Neural cell (in vitro differentiated cells): ENCODE measurements at regions not wholly inside any gene's neighbourhood (a gene's known extent, or its start where the extent isn't known, plus 50 kb on each side); places are given as distances from the start of the nearest gene placed in this dataset.

Source experiments
- H2AFZ ChIP-seq: fragments of 200-600, 300-800 bp; sonication (generic), shearing (Covaris generic); 2 replicates; pipeline ENCODE4 v1.6.0; 2014; ENCODE audit warnings: low read depth, mild to moderate bottlenecking, antibody characterized with exemption, low read length, moderate library complexity
- H3F3A ChIP-seq: fragments of 200-600 bp; shearing (Covaris generic); 2 replicates; pipeline ENCODE4 v1.6.1; 2016; ENCODE audit warnings: mild to moderate bottlenecking, moderate library complexity, mixed read lengths, antibody characterized with exemption, low read length; ENCODE audit not compliant: insufficient read depth, poor library complexity, severe bottlenecking
- H3K27ac ChIP-seq: fragments of 200-600, 300-800 bp; sonication (generic), shearing (Covaris generic); 2 replicates; pipeline ENCODE4 v1.5.1; 2014; ENCODE audit warnings: mild to moderate bottlenecking, low read length, moderate library complexity
- H3K27me3 ChIP-seq: fragments of 300-800, 200-600 bp; sonication (generic), shearing (Covaris generic); 2 replicates; pipeline ENCODE4 v1.6.0; 2014; ENCODE audit warnings: mild to moderate bottlenecking, low read depth, low read length, moderate library complexity; ENCODE audit not compliant: insufficient read depth
- H3K36me3 ChIP-seq: fragments of 300-800, 200-600 bp; sonication (generic), shearing (Covaris generic); 2 replicates; pipeline ENCODE4 v1.5.1; 2014; ENCODE audit warnings: mild to moderate bottlenecking, antibody characterized with exemption, low read length, moderate library complexity; ENCODE audit not compliant: insufficient read depth
- H3K4me2 ChIP-seq: fragments of 300-800, 200-600 bp; sonication (generic), shearing (Covaris generic); 2 replicates; pipeline ENCODE4 v1.6.0; 2014; ENCODE audit warnings: mild to moderate bottlenecking, low read length
- H3K4me3 ChIP-seq: fragments of 300-800, 200-600 bp; sonication (generic), shearing (Covaris generic); 2 replicates; pipeline ENCODE4 v1.5.1; 2014; ENCODE audit warnings: mild to moderate bottlenecking, low read length, moderate library complexity
- H3K79me2 ChIP-seq: fragments of 200-600 bp; shearing (Covaris generic); replicated peaks from 2 replicates; pipeline ENCODE4 v1.6.0; 2014; ENCODE audit warnings: mild to moderate bottlenecking, low read length, moderate library complexity; ENCODE audit not compliant: insufficient read depth
- H3K9ac ChIP-seq: fragments of 300-800, 200-600 bp; sonication (generic), shearing (Covaris generic); 2 replicates; pipeline ENCODE4 v1.6.1; 2016; ENCODE audit warnings: mild to moderate bottlenecking, low read length, mixed read lengths
- H3K9me2 ChIP-seq: fragments of 200-600 bp; shearing (Covaris generic); 2 replicates; pipeline ENCODE4 v1.6.1; 2016; ENCODE audit warnings: mild to moderate bottlenecking, low read length, mixed read lengths; ENCODE audit not compliant: insufficient read depth
- H3K9me3 ChIP-seq: fragments of 200-600, 300-800 bp; sonication (generic), shearing (Covaris generic); 2 replicates; pipeline ENCODE4 v1.6.1; 2016; ENCODE audit warnings: mild to moderate bottlenecking, mixed run types, low read length, moderate library complexity, mixed read lengths
- H4K20me1 ChIP-seq: fragments of 200-600 bp; shearing (Covaris generic); 2 replicates; pipeline ENCODE4 v1.6.1; 2016; ENCODE audit warnings: mild to moderate bottlenecking, mixed run types; ENCODE audit not compliant: insufficient read depth
- EP300 ChIP-seq: fragments of 450-650 bp; conservative IDR thresholded peaks from 2 replicates; pipeline ENCODE4 v1.6.1; 2014; ENCODE audit warnings: antibody characterized with exemption, mild to moderate bottlenecking, moderate library complexity; ENCODE audit not compliant: poor library complexity, severe bottlenecking
- EZH2 ChIP-seq: fragments of 200-600, 300-800 bp; shearing (Covaris generic), sonication (generic); IDR thresholded peaks from 2 replicates; pipeline ENCODE4 v1.6.1; 2014; ENCODE audit warnings: antibody characterized with exemption, low read length, borderline replicate concordance, mild to moderate bottlenecking; ENCODE audit not compliant: insufficient read depth, poor library complexity, severe bottlenecking
- MXI1 ChIP-seq: fragments of 450-650 bp; conservative IDR thresholded peaks from 2 replicates; pipeline ENCODE4 v1.6.1; 2014; ENCODE audit warnings: antibody characterized with exemption, mild to moderate bottlenecking; ENCODE audit not compliant: poor library complexity, severe bottlenecking
- POLR2AphosphoS5 ChIP-seq: IDR thresholded peaks from 2 replicates; pipeline ENCODE4 v1.6.1; 2012
- RAD21 ChIP-seq: fragments of 450-650 bp; conservative IDR thresholded peaks from 2 replicates; pipeline ENCODE4 v1.6.1; 2014; ENCODE audit warnings: antibody characterized with exemption, mild to moderate bottlenecking, moderate library complexity
- SMC3 ChIP-seq: fragments of 450-650 bp; conservative IDR thresholded peaks from 2 replicates; pipeline ENCODE4 v1.6.1; 2014; ENCODE audit warnings: antibody characterized with exemption, mild to moderate bottlenecking, moderate library complexity; ENCODE audit not compliant: poor library complexity
- TAF1 ChIP-seq: IDR thresholded peaks from 2 replicates; pipeline ENCODE4 v1.6.1; 2012; ENCODE audit warnings: low read depth
- TF ChIP-seq, protein P1 (sequence below): fragments of 450-650 bp; IDR thresholded peaks from 2 replicates; pipeline ENCODE4 v1.5.1; 2014; ENCODE audit warnings: antibody characterized with exemption, mild to moderate bottlenecking, moderate library complexity; ENCODE audit not compliant: poor library complexity, severe bottlenecking
- TF ChIP-seq, protein P2 (sequence below): IDR thresholded peaks from 2 replicates; pipeline ENCODE4 v1.6.1; 2012; ENCODE audit warnings: borderline replicate concordance

DNA sequence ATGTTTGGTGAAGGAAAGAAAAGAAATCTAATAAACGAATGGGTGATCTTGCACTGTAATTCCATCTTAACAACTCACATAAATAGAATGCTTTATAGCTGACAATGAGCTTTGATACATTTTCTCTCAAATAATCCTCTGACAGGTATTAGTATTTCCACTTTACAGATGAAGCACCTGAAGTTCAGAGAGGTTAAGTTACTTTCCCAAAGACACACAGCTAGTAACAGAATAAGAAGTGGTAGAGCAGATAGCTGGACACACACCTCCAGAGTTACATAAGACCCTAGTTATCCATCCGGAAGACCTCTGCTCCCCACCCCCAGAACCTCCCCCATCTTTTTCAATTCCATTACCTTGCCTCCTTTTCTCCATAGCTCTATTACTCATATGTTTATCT, 213.3 kb upstream of the ZC3H12A start:
- H3K36me3 ChIP-seq, result no peaks in the 10 kb centered on the region
- no peak overlapping the region for H3K27ac ChIP-seq
- no peak for TF ChIP-seq MXI1
- TF ChIP-seq EZH2, result no peak
- TF ChIP-seq, protein P1, sequence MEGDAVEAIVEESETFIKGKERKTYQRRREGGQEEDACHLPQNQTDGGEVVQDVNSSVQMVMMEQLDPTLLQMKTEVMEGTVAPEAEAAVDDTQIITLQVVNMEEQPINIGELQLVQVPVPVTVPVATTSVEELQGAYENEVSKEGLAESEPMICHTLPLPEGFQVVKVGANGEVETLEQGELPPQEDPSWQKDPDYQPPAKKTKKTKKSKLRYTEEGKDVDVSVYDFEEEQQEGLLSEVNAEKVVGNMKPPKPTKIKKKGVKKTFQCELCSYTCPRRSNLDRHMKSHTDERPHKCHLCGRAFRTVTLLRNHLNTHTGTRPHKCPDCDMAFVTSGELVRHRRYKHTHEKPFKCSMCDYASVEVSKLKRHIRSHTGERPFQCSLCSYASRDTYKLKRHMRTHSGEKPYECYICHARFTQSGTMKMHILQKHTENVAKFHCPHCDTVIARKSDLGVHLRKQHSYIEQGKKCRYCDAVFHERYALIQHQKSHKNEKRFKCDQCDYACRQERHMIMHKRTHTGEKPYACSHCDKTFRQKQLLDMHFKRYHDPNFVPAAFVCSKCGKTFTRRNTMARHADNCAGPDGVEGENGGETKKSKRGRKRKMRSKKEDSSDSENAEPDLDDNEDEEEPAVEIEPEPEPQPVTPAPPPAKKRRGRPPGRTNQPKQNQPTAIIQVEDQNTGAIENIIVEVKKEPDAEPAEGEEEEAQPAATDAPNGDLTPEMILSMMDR, result no peak
- TF ChIP-seq, protein P2, sequence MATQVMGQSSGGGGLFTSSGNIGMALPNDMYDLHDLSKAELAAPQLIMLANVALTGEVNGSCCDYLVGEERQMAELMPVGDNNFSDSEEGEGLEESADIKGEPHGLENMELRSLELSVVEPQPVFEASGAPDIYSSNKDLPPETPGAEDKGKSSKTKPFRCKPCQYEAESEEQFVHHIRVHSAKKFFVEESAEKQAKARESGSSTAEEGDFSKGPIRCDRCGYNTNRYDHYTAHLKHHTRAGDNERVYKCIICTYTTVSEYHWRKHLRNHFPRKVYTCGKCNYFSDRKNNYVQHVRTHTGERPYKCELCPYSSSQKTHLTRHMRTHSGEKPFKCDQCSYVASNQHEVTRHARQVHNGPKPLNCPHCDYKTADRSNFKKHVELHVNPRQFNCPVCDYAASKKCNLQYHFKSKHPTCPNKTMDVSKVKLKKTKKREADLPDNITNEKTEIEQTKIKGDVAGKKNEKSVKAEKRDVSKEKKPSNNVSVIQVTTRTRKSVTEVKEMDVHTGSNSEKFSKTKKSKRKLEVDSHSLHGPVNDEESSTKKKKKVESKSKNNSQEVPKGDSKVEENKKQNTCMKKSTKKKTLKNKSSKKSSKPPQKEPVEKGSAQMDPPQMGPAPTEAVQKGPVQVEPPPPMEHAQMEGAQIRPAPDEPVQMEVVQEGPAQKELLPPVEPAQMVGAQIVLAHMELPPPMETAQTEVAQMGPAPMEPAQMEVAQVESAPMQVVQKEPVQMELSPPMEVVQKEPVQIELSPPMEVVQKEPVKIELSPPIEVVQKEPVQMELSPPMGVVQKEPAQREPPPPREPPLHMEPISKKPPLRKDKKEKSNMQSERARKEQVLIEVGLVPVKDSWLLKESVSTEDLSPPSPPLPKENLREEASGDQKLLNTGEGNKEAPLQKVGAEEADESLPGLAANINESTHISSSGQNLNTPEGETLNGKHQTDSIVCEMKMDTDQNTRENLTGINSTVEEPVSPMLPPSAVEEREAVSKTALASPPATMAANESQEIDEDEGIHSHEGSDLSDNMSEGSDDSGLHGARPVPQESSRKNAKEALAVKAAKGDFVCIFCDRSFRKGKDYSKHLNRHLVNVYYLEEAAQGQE, result no peak
- no peak for TF ChIP-seq RAD21
- TF ChIP-seq SMC3, result no peak
- no peak for TF ChIP-seq TAF1
- no peak for TF ChIP-seq EP300
- no peak for TF ChIP-seq POLR2AphosphoS5
- H3K9me3 ChIP-seq, result no peaks in the 10 kb centered on the region
- no peaks in the 10 kb centered on the region for H3K9me2 ChIP-seq
- H3K4me3 ChIP-seq, result no peak overlapping the region
- H3K79me2 ChIP-seq, result no peaks in the 10 kb centered on the region
- no peaks in the 10 kb centered on the region for H3F3A ChIP-seq
- H4K20me1 ChIP-seq, result no peaks in the 10 kb centered on the region
- H3K9ac ChIP-seq, result no peak overlapping the region
- no peak overlapping the region for H3K4me2 ChIP-seq
- H2AFZ ChIP-seq, result no peak overlapping the region
- no peaks in the 10 kb centered on the region for H3K27me3 ChIP-seq

DNA sequence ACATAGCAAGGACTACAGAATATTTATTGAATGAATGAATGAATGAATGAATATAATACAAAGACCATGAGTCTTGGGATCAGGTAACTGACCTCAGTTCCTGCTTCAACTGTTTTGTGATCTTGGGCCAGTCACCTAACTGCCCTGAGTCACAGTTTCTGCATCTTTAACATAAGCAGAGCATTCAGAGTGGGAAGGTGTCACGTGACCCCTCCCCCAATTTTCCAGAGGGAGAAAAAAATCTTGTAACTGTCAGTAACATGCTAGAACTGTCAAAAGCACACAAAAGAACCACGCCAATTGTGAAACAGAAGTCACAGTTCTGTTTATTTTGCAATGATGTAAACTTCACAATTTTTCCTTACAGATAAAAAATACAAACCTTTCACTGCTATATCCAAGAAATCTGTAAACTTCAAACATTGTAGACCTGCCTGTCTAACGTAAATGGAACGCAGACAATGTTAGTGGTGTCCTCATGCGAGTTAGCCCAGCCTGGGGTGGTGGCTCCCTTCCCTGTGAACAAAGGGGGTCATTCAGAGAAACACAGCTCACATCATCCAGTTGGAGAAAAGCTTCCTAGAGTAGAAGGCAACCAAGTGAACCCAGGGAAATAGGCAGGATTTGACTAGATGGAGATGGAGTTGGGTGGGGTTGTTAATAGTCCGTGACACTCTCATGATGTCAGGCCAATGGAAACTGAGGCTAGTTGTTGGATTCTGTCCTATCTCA, 211.8 kb upstream of the ZC3H12A start:
- TF ChIP-seq TAF1 (no peak), EZH2 (no peak), MXI1 (no peak), EP300 (no peak), RAD21 (no peak), POLR2AphosphoS5 (no peak), SMC3 (no peak)
- TF ChIP-seq, protein P2, result no peak
- TF ChIP-seq, protein P1, result no peak
- H4K20me1 ChIP-seq, result no peaks in the 10 kb centered on the region
- H3K27ac ChIP-seq, result no peak overlapping the region
- no peak overlapping the region for H3K4me2 ChIP-seq
- no peaks in the 10 kb centered on the region for H3K9me3 ChIP-seq
- no peak overlapping the region for H3K9ac ChIP-seq
- no peaks in the 10 kb centered on the region for H3K9me2 ChIP-seq
- no peaks in the 10 kb centered on the region for H3K36me3 ChIP-seq
- no peaks in the 10 kb centered on the region for H3K27me3 ChIP-seq
- no peaks in the 10 kb centered on the region for H3K79me2 ChIP-seq
- no peak overlapping the region for H3K4me3 ChIP-seq
- H3F3A ChIP-seq, result no peaks in the 10 kb centered on the region
- no peak overlapping the region for H2AFZ ChIP-seq
